NCI-H524 treated with DMSO at 0.1 percent for 48 hours (cell line): ENCODE measurements at regions not wholly inside any gene's neighbourhood (a gene's known extent, or its start where the extent isn't known, plus 50 kb on each side); places are given as distances from the start of the nearest gene placed in this dataset.
"Not testable (repeated sequence)": the region's sequence is repeated elsewhere in the genome, so short reads cannot be mapped to it uniquely, and the experiment has no call there.

ENCODE experiments used
- DNase-seq: peaks from one replicate; lab custom pipeline; 2025; lab: John Stamatoyannopoulos, UW

DNA sequence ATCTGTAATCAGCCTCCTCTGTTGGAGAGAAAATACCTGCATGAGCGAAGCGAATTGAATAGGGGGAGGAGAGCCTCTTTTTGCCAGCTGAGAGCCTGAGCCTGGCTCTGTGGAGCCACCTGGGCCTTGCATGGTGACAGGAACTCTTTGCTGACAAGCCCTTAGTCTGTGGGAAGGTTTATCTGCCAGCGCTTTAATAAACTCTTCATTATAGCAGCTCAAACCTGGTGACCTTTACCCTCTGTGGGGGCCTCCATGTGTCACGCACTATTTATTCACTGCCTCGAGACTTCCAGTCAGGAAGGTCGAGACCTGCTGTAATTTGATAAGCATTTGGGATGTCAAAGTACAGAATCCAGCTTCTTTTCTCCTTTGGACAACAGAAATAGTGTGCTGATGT lies 282.6 kb downstream of the CBLN1 start:
- no peak for DNase-seq

GRCh38 chr16:48997946-48998345 lies 283.7 kb downstream of the CBLN1 start:
- no peak for DNase-seq

GRCh38 chr16:48997081-48997615 lies 284.5 kb downstream of the CBLN1 start:
- DNase-seq: no peak

- no peak for DNase-seq
Observed at GRCh38 chr16:48978501-48978900, 303.1 kb downstream of the CBLN1 start.

DNA sequence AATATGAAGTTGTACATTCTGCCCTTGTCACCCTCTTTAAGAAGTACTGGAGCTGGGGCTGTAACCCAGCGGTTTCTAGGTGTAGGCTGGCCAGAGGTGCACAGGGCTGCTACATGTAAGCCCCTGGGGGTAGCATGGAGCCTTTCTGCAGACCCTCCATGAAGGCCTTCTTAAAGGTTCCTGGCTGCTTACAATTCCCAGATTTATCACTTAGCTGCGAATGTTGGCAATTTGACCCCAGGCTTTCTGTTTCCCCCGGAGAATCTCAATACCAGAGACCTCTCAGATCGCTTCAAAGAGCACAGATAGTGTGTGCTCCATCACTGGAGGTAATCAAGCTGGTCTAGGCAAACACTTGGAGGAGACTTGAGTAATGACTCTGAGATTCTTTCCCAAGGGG lies 309.4 kb downstream of the CBLN1 start:
- no peak for DNase-seq

DNA sequence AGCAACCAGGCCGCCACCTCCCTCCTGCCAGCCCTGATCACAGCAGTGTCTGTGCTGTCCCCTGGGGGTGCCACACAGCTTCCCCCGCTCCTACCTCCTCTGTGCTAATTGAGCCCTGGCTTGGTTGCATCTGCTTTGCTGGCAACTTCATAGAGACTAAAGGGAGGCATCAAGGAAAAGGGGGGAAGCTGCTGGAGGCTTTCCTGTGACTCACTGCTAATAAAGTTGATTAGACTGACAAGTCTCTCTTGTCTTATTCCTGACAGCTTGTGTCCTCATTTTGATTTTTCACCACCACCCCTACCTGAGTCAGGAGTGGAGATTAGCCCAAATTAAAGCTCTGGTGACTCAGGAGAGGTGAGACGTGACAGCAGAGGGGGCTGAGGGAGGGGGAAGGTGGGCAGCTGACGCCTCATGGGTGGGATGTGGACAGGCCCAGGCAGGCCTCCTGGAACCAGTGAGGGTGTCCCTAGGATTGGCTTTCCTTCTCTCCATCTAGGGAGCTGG lies 310.0 kb downstream of the CBLN1 start:
- no peak for DNase-seq

- DNase-seq: no peak
Observed at GRCh38 chr16:48970216-48970615, 311.4 kb downstream of the CBLN1 start.

DNA sequence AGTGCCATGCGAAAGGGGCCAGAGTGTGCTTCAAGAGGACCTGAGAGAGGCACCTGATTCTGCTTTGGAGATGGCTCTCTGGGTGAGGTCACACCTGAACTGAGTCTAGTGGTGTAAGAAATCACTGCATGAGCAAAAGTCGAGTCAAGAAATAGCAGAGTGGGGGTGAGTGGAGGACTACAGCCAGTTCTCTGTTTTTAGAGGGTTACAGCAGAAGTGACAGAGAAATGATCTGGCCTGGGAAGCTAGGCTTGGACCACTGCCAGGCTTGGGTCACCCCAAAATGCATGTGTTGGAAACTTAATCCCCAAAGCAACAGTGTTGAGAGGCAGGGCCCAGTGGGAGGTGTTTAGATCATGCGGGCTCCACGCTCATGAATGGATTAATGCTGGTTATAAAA lies 312.0 kb downstream of the CBLN1 start:
- DNase-seq: no peak

- DNase-seq: no peak
Observed at GRCh38 chr16:48965386-48965785, 316.3 kb downstream of the CBLN1 start.

DNA sequence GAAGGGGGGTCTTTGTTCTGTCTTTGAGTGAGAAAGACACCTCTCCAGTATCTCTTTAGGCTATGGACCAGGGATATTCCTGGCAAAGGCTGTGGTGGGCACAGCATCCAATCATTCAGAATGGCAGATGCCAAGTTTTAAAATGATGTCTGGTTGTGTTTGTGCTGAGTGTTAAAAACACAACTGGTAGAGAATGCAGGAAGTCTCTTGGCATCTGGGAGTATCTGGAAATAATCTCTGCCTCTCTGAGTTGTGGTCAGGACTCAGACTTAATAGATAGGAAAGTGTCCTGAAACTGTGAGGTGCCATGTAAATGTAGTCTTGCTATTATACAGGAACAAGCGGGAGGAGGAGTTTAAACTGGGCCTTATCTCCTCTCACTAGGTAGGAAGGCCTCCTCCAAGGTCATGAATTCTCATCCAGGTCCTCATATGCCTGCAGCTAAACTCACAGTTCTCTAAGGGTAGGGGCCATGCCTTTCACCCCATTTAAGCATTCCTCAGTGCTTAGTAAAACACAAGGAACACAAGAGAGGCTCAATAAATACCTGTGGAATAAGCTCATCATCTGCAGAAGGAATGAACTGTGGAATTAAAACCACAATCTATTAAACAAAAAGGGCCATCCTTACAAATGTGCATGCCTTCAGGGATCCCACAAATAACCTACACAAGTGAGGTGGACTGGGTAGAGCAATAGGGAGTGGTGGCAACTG lies 317.6 kb downstream of the CBLN1 start:
- no peak for DNase-seq

- DNase-seq: no peak
Observed at GRCh38 chr16:48963306-48963705, 318.3 kb downstream of the CBLN1 start.

DNA sequence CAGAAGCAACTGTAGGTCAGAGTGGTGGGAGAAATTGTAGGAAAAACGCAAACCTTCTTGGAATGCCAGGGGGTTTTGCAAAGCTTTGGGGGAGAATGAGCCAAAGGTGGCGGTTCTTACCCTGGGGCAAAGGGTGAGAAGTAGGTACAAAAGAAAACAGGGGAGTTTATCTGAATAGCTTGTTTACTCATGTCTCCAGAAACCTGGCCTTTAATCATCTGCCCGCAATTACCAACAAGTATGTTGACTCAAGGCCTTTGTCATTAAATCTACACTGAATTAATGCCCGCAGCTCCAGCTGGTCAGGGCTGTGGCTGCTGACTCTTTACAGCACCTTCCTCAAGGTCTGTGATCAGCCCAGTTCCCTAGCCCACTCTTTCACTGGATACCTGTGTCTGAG lies 320.1 kb downstream of the CBLN1 start:
- DNase-seq: no peak

GRCh38 chr16:48960830-48961229 lies 320.8 kb downstream of the CBLN1 start:
- no peak for DNase-seq

GRCh38 chr16:48959747-48960146 lies 321.9 kb downstream of the CBLN1 start:
- DNase-seq: no peak

- DNase-seq: no peak
Observed at GRCh38 chr16:48959204-48959603, 322.4 kb downstream of the CBLN1 start.

DNA sequence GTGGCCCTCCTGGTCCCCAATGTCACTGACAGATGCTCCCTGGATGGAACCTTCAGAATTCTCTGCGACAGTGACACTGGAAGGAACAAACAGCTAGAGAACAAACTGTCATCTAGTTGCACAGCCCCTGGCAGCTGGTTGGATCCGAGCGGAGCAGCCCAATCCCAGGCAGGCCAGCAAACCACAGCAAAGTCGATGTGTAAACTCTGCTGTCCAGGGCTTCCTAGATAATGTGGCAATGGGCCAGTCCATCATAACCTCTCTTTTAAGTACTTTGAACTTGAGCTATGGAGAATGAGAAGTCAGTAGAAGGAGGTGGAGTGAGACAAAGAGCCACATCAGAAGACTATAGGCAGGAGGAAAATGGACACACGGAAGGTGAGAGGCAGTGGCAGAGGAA lies 323.0 kb downstream of the CBLN1 start:
- no peak for DNase-seq

DNA sequence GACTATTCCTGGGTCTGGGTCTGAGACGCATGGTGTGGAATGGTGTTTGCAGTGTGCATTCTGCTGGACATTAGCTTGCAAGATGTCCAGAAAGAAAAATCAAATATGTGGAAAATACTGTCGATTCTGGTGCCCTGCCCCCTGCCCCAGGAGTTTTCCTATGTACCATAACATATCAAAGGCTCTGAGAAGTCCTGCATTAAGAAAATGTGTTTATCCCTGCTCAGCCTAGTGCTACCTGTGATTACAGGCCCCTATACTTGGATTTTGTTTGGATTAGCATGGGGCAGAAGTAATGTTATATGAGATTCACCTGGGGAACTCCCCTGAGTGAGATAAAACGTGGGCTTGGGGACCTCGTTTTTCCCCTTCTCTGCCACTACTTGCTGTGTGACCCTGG lies 325.0 kb downstream of the CBLN1 start:
- no peak for DNase-seq

DNA sequence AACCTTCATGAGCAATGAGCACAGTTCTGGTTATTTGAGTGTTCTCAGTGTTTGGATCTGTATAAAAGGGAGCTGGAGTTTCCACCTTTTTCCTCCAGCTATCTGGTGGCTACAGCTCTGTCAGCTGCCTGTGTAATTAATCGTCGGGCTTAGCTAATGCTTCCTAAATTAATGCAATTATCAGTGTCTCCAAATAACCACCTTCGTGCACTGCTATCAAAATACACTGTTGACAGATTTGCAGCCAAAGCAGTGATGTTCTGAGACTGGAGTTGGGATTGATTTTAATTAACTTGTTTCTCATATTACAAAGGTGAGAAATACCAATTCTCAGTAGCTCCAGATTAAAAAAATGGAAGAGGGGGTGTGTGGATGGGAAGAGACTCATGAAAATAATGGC lies 325.8 kb downstream of the CBLN1 start:
- DNase-seq: no peak

DNA sequence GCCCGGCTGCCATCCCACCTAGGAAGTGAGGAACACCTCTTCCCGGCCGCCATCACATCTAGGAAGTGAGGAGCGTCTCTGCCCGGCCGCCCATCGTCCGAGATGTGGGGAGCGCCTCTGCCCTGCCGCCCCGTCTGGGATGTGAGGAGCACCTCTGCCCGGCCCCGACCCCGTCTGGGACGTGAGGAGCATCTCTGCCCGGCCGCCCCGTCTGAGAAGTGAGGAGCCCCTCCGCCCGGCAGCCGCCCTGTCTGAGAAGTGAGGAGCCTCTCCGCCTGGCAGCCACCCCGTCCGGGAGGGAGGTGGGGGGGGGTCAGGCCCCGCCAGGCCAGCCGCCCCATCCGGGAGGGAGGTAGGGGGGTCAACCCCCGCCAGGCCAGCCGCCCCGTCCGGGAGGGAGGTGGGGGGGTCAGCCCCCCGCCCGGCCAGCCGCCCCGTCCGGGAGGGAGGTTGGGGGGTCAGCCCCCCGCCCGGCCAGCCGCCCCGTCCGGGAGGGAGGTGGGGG lies 330.0 kb downstream of the CBLN1 start:
- DNase-seq: not testable (repeated sequence)

DNA sequence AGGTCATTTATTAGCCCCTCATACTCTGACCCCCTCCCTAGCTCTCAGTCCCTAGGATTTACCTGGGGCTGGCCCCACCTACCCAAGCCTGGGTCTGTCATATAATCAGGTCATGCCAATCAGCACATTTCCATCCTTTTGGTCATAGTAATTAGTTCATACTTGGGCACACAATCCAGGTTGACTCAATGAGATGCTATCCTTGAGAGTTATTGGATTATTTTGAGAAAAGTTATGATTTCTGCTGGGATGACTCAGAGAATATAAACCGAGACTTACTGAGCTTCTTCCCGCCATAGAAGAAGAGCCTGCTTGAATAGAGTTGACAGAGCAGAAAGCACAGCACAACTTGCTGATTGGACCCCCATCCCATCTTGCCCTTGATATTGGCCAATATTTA lies 331.5 kb downstream of the CBLN1 start:
- DNase-seq: no peak

DNA sequence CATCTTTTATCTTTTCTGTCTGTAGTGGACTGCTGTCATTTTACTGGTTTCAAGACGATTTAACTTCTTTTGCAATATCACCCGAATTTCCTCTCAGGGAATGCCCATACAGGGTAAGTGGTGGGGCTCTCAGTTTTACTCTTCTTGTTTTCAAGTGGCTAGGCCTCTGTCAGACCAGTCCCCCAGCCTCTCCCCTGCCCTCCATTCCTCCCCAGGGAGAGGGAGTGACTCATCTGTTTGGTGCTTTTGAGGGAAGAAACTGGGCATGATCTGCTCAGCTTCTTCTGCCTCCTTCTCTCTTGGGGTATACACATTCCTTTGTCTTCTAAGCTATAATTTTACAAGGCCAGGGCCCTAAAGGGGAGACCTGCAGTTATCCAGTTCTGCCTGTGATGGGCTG lies 332.0 kb downstream of the CBLN1 start:
- no peak for DNase-seq

DNA sequence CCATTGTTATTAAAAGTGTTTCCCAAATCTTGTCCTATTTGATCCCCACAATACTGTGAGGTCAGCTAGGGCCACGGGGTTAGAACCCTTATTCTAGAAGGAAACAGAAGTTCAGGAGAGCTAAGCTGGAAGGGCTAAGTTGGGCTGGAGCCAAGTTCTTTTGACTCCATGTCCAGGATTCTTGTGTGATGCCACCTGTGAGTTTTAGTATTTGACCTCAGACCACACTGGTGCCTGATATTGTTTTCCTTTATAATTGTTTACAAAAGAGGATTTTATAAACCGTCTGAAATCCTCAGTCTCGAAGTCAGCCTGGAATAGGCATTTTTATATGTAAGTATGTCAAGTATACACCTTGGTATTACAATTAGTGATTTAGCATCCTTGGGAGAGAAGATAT lies 332.7 kb downstream of the CBLN1 start:
- DNase-seq: no peak

DNA sequence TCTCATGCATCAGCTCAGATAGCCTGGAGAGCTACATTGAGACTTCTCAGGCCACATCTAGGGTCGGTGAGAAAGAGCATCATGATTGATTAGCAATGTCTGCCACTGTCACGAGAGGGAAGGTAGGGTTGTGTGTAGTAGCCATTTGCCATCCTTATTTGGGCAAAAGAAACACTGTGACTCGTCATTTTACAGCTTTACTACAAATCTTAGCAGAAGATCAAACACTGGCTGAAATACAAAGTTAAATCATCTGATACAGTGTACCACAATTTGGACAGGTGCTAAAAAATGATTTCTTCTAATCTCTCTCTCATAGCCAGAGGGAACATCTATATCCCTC lies 334.3 kb downstream of the CBLN1 start:
- no peak for DNase-seq
